ENCODE measurements at regions not wholly inside any gene's neighbourhood (a gene's known extent, or its start where the extent isn't known, plus 50 kb on each side); places are given as distances from the start of the nearest gene placed in this dataset.

GRCh38 chr11:81219661-81220060, 1514.0 kb downstream of the FAM181B start:
- Histone ChIP-seq H2BK15ac (ENCODE audit: low read length) (no peak overlapping the region), H4K20me1 (replicated peaks in 1 of 2; ENCODE audit: control insufficient read depth in 1 of 2, insufficient read depth in 2 of 2, low read length in 2 of 2) (no peaks in the 10 kb centered on the region), H3K4me2 (ENCODE audit: insufficient read depth in 1 of 2, low read depth in 2 of 2, low read length in 2 of 2) (no peak overlapping the region), H3K36me3 (ENCODE audit: control insufficient read depth in 2 of 4, insufficient read depth in 4 of 4, low read length in 3 of 4) (no peaks in the 10 kb centered on the region), H3K27me3 (replicated peaks in 1 of 4; ENCODE audit: control insufficient read depth in 3 of 4, extremely low read depth in 1 of 4, insufficient read depth in 3 of 4, low read length in 3 of 4) (no peaks in the 10 kb centered on the region), H2AK5ac (ENCODE audit: low read depth, low read length) (no peak overlapping the region), H3K18ac (ENCODE audit: extremely low read depth, low read length) (no peak overlapping the region), H3K27ac (ENCODE audit: low read depth, low read length) (no peak overlapping the region), H3K56ac (replicated peaks; ENCODE audit: insufficient read length, low read depth, low read length) (no peak overlapping the region), H2BK120ac (replicated peaks; ENCODE audit: low read depth, low read length) (no peak overlapping the region), H3K23ac (ENCODE audit: insufficient read length) (no peak overlapping the region), H3K23me2 (ENCODE audit: low read depth, low read length) (no peaks in the 10 kb centered on the region), H3K9me3 (ENCODE audit: insufficient read depth in 2 of 2, low read depth in 1 of 2, low read length in 1 of 2) (no peaks in the 10 kb centered on the region), H4K91ac (replicated peaks; ENCODE audit: insufficient read length, low read length) (no peak overlapping the region), H3K4me1 (replicated peaks in 1 of 4; ENCODE audit: control insufficient read depth in 3 of 4, insufficient read depth in 4 of 4, low read length in 3 of 4) (no peaks in the 10 kb centered on the region), H3K79me2 (ENCODE audit: control insufficient read depth in 1 of 2, insufficient read depth in 2 of 2, low read length in 2 of 2) (no peaks in the 10 kb centered on the region), H3K14ac (ENCODE audit: insufficient read length) (no peak overlapping the region), H3K79me1 (ENCODE audit: low read depth, low read length) (no peaks in the 10 kb centered on the region), H2BK20ac (ENCODE audit: low read length) (no peak overlapping the region), H2BK5ac (ENCODE audit: low read depth, low read length) (no peak overlapping the region), H3K4ac (replicated peaks; ENCODE audit: insufficient read length, low read depth, low read length) (no peak overlapping the region), H4K5ac (ENCODE audit: insufficient read length, low read depth, low read length) (no peak overlapping the region), H4K8ac (ENCODE audit: extremely low read depth, insufficient read depth, low read length) (no peak overlapping the region), H2AFZ (ENCODE audit: low read length) (no peak overlapping the region), H3K4me3 (ENCODE audit: extremely low read depth in 1 of 4, insufficient read depth in 2 of 4, low read depth in 3 of 4, low read length in 4 of 4) (no peak overlapping the region), H3K9ac (replicated peaks in 1 of 4; ENCODE audit: extremely low read depth in 1 of 4, low read depth in 3 of 4, low read length in 3 of 4) (no peak overlapping the region), H2BK12ac (ENCODE audit: low read depth, low read length) (no peak overlapping the region)
- no peak for TF ChIP-seq GTF2F1 (IDR thresholded peaks at IDR 0.05; ENCODE audit: borderline replicate concordance, low read depth, low read length)
- no peak for DNase-seq (ENCODE audit: low read depth in 1 of 2, low spot score in 2 of 2)
- CTCF ChIA-PET (ENCODE audit: partially characterized antibody): no interaction called here
- POLR2A ChIA-PET (ENCODE audit: partially characterized antibody): no interaction called here
- 100% methylated on average over 1 of the region's 1 CpG; no CpG with 5 or more reads in 1 of the 2 experiments for WGBS, 2 experiments (ENCODE audit: extremely low coverage in 1 of 2, insufficient coverage in 1 of 2, insufficient read length in 1 of 2, insufficient replicate concordance in 2 of 2, low coverage in 1 of 2, low lambda C conversion rate in 2 of 2, missing lambda C conversion rate in 1 of 2)
- no peak for FAIRE-seq

Data from H1 (cell line).